Stimulated activated CD4-positive, alpha-beta T cell treated with anti-CD3 and anti-CD28 coated beads, TNF-alpha, amount 100 ng/mL, for 24 hours (primary cell): ENCODE measurements at regions not wholly inside any gene's neighbourhood (a gene's known extent, or its start where the extent isn't known, plus 50 kb on each side); places are given as distances from the start of the nearest gene placed in this dataset.

Experiments
- DNase-seq, 3 experiments: peaks; one replicate each; pipeline ENCODE4 v3.0.0-alpha.2; 2020; ENCODE audit warnings: low read depth in 3 of 3

GRCh38 chr11:130737041-130737830 lies 179.0 kb downstream of the SNX19 start:
- no peak for DNase-seq

- no peak for DNase-seq
These were observed 178.3 kb downstream of the SNX19 start for GRCh38 chr11:130737866-130738431.

DNA sequence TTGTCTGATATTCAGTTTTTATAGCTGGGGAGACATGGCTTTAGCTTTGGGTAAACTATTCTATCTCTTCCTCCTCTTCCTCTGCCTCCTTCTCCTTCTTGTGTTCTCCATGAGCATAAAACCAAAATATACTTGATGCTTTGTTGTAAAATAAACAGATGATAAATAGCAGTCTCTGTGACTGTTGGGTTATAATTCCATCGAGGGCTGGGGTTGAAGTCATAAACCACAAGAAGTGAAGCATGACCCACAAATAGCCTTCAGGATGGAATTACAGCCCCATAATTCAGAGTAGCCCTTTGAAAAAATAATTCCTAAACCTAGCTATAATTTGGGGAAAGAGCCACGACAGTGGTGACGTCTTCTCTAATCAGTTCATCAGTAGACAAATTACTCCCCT lies 177.7 kb downstream of the SNX19 start:
- no peak for DNase-seq

DNA sequence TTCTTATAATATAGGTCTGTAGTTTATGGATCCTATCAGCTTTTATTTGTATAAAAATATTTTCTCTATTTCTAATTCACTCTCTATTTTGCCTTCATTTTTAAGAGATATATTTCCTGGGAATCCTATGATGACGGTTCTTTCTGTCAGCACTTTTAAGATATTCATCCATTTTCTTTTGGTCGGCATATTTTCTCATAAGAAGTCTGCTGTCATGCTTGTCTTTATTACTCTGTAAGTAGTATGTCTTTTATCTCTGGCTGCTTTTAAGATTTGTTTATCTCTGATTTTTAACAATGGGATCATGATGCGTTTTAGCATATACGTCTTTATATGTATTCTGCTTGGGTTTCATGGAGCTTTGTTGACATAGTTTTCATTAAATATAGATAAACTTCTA lies 175.5 kb downstream of the SNX19 start:
- no peak for DNase-seq

GRCh38 chr11:130744794-130745193 lies 171.5 kb downstream of the SNX19 start:
- no peak for DNase-seq

DNA sequence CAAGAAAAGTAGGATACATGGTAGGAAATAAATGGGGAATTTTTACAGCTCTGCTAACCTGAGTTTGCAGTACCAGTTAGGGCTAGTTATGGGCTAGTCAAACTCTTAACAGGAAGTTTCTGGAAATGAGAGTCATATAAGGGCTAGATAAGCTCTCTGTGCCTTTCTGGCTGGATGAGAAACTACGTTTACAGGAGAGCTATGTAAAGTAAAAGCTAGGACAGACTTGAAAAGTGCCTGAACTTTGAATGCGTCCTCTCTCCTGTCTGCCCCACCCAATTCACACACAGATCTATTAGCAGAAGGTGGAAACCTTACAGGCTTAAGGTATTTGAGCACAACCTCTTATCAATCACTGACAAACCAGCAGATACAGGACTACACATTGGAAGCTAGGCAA lies 167.1 kb downstream of the SNX19 start:
- DNase-seq = no peak

- DNase-seq = no peak
These were observed 155.7 kb downstream of the SNX19 start for GRCh38 chr11:130760515-130761125.

DNA sequence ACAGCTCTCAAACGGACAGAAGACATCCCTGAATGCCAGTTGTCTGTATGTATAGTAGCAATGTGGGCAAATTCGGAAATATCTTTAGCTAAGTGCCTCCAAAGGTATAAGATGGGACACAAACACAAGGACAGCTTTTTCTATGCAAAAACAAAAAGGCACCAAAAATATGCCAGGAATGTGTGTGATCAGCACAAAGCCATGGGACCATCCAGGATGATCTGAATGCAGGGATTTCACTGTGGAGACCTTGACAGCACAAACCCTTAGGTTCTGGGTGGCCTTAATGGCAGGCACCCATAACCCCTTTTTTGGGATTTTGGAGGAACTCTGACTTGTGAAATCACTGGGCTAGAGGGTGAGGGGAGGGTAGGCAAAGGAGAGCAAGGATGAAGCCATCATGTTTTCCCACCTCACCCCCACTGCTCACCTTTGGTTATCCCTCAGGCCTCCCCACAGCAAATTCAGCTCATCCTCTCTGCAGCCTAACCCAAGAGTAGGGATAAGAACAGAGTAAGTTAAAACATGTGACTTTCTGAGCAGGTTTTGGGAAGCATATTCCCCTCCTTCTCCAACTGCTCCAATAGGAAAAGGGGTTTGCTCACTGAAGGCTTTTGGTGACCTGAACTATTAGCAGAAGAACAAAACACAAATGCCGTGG lies 154.6 kb downstream of the SNX19 start:
- no peak for DNase-seq

DNA sequence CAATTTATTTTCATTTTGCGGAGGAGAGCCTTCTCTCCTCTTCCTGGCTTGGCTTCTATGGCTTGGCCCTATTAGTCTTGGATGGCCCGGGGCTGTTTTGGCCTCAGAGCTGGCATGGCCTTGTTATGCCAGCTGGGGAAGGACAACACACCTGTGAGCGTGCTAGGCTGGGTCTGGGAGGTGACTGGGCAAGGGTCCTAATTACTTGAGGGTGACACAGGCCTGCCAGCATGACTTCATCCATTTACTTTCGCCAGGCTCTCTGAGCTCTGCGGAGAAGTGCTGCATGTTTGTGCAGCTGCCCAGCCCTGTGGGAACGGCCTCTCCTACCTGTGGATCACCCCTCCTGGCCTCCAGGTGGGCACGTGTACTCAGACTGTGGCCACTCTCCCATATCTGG lies 153.6 kb downstream of the SNX19 start:
- DNase-seq = no peak

GRCh38 chr11:130763087-130763980 lies 152.9 kb downstream of the SNX19 start:
- no peak for DNase-seq

DNA sequence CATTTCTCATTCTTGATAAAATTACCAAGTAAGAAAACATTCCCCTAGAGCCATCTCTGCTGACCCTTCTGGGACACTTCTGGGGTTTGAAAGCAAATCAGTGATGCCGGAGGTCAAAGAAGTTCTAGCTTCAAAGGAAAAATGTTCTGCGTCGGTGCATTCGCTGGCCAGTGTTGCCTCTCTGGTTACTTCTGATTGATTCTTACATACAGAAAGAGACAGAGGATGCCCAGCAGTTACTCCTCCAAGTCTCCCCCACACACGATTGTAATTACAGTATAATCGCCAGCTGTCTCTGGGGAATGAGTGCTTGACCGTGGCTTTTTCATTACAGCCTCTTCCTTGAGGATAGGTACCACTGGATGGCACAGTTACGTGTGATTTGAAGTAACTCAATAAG lies 150.9 kb downstream of the SNX19 start:
- no peak for DNase-seq

- no peak for DNase-seq
These were observed 150.2 kb downstream of the SNX19 start for GRCh38 chr11:130765951-130766649.

- no peak for DNase-seq
These were observed 149.4 kb downstream of the SNX19 start for GRCh38 chr11:130766650-130767565.

DNA sequence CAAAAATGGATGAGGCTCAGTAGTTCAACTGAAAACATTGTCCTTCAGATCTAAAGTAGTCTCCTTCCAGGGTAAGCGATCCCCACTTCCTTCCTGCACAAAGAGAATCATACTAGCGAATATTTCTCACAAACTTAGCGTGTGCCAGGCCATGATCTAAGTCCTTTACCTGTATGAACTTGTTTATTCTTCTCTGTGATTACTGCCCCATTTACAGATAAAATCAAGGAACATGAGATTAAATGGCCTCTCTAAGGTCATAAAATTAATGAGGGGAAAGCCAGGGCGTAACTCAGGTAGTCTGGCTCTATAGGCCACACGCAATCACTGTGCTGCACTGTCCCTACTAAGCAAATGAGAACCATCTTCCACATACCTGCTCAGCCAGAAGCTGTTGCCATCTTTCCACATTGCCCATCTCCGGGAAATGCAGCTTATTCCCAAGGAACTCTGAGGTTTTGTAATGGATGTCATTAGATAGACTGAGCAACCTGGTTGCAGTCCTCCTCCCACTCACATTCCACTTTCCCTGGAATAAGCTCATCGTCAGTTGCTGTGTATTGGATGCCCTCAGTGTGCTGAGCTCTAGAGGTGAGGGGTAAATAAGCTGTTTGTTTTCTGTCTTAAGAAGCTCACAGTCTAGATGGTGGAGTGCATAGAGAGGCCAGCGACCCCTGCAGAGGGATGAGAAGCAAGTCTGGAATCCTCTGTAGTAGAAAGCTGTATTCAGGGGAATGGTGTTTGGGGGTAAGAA lies 146.3 kb downstream of the SNX19 start:
- no peak for DNase-seq

DNA sequence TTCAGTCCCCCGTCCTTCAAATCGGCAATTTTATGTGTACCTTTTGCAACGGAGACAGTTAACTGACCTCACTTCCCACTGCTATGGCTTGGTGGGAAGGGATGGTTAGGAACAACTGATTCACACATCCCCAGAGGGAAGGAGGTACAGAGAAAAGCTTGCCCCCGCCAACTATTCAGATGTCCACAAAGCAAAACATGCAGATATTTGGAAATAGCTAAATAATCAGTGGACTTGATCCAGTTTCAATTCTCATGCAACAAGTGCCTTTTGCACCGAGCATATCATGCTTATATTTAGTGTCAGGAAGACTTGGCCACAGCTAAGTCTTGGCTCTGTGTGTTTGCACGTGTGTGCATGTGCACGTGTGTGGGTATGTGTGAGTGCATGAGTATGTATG lies 144.6 kb downstream of the SNX19 start:
- no peak for DNase-seq

- DNase-seq = no peak
These were observed 143.7 kb downstream of the SNX19 start for GRCh38 chr11:130772266-130773227.

- no peak for DNase-seq
These were observed 142.9 kb downstream of the SNX19 start for GRCh38 chr11:130773244-130773820.

- no peak for DNase-seq
These were observed 141.6 kb downstream of the SNX19 start for GRCh38 chr11:130774703-130775102.
